ENCODE measurements at regions not wholly inside any gene's neighbourhood (a gene's known extent, or its start where the extent isn't known, plus 50 kb on each side); places are given as distances from the start of the nearest gene placed in this dataset.

- DNase-seq, result no peak
- peaks cover 0 to 14% (median 3%) of the 10 kb centered on the region in 5 donors for H3K4me1 ChIP-seq (ENCODE audit: control insufficient read depth in 5 of 5, insufficient read depth in 5 of 5, low read length in 5 of 5)
- TF ChIP-seq, protein P1, sequence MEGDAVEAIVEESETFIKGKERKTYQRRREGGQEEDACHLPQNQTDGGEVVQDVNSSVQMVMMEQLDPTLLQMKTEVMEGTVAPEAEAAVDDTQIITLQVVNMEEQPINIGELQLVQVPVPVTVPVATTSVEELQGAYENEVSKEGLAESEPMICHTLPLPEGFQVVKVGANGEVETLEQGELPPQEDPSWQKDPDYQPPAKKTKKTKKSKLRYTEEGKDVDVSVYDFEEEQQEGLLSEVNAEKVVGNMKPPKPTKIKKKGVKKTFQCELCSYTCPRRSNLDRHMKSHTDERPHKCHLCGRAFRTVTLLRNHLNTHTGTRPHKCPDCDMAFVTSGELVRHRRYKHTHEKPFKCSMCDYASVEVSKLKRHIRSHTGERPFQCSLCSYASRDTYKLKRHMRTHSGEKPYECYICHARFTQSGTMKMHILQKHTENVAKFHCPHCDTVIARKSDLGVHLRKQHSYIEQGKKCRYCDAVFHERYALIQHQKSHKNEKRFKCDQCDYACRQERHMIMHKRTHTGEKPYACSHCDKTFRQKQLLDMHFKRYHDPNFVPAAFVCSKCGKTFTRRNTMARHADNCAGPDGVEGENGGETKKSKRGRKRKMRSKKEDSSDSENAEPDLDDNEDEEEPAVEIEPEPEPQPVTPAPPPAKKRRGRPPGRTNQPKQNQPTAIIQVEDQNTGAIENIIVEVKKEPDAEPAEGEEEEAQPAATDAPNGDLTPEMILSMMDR (IDR thresholded peaks at IDR 0.05; ENCODE audit: control extremely low read depth, extremely low read depth), result no peak
- H3K9ac ChIP-seq (ENCODE audit: insufficient read depth in 1 of 2, low read length in 2 of 2), result no peak overlapping the region
- H3K9me3 ChIP-seq (ENCODE audit: control insufficient read depth in 4 of 4, insufficient read depth in 3 of 4, low read length in 3 of 4), result no peaks in the 10 kb centered on the region
- H3K27me3 ChIP-seq (ENCODE audit: control insufficient read depth in 3 of 3, insufficient read depth in 3 of 3, low read length in 2 of 3), result no peaks in the 10 kb centered on the region
- H3K27ac ChIP-seq (ENCODE audit: low read depth in 1 of 2, low read length in 1 of 2), result no peak overlapping the region
- ATAC-seq (ENCODE audit: insufficient read depth, low FRiP score), result no peak
- H3K4me3 ChIP-seq, result no peak overlapping the region
- no peaks in the 10 kb centered on the region for H3K36me3 ChIP-seq (ENCODE audit: control insufficient read depth in 4 of 4, insufficient read depth in 4 of 4, low read length in 4 of 4)
Observed at GRCh38 chr21:35191754-35192153, 142.7 kb upstream of the RUNX1 start.

- no peaks in the 10 kb centered on the region for H3K9me3 ChIP-seq (ENCODE audit: control insufficient read depth in 4 of 4, insufficient read depth in 3 of 4, low read length in 3 of 4)
- H3K27ac ChIP-seq (ENCODE audit: low read depth in 1 of 2, low read length in 1 of 2), result no peak overlapping the region
- H3K36me3 ChIP-seq (ENCODE audit: control insufficient read depth in 4 of 4, insufficient read depth in 4 of 4, low read length in 4 of 4), result no peaks in the 10 kb centered on the region
- 82 to 91% methylated on average over 6 of the region's 6 CpGs for WGBS, 2 donors
- H3K4me1 ChIP-seq (ENCODE audit: control insufficient read depth in 5 of 5, insufficient read depth in 5 of 5, low read length in 5 of 5), result peaks cover 0 to 14% (median 3%) of the 10 kb centered on the region in 5 donors
- no peak for DNase-seq
- no peak overlapping the region for H3K4me3 ChIP-seq
- no peak for ATAC-seq (ENCODE audit: insufficient read depth, low FRiP score)
- H3K9ac ChIP-seq (ENCODE audit: insufficient read depth in 1 of 2, low read length in 2 of 2), result no peak overlapping the region
- H3K27me3 ChIP-seq (ENCODE audit: control insufficient read depth in 3 of 3, insufficient read depth in 3 of 3, low read length in 2 of 3), result no peaks in the 10 kb centered on the region
- TF ChIP-seq, protein P1 (IDR thresholded peaks at IDR 0.05; ENCODE audit: control extremely low read depth, extremely low read depth), result no peak
Observed at GRCh38 chr21:35191128-35191527, 142.0 kb upstream of the RUNX1 start.

GRCh38 chr21:35190201-35190701 is 141.1 kb upstream of the RUNX1 start:
- ATAC-seq (ENCODE audit: insufficient read depth, low FRiP score) (no peak), DNase-seq (no peak)
- Histone ChIP-seq H3K4me3 (no peak overlapping the region), H3K9me3 (ENCODE audit: control insufficient read depth in 4 of 4, insufficient read depth in 3 of 4, low read length in 3 of 4) (peaks cover 0 to 2% (median 0%) of the 10 kb centered on the region in 4 donors), H3K9ac (ENCODE audit: insufficient read depth in 1 of 2, low read length in 2 of 2) (no peak overlapping the region), H3K36me3 (ENCODE audit: control insufficient read depth in 4 of 4, insufficient read depth in 4 of 4, low read length in 4 of 4) (peaks cover 0 to 1% (median 0%) of the 10 kb centered on the region in 4 donors), H3K27ac (ENCODE audit: low read depth in 1 of 2, low read length in 1 of 2) (no peak overlapping the region), H3K4me1 (ENCODE audit: control insufficient read depth in 5 of 5, insufficient read depth in 5 of 5, low read length in 5 of 5) (peaks cover 0 to 14% (median 3%) of the 10 kb centered on the region in 5 donors), H3K27me3 (ENCODE audit: control insufficient read depth in 3 of 3, insufficient read depth in 3 of 3, low read length in 2 of 3) (peaks cover 0 to 3% (median 0%) of the 10 kb centered on the region in 3 donors)
- TF ChIP-seq, protein P1 (IDR thresholded peaks at IDR 0.05; ENCODE audit: control extremely low read depth, extremely low read depth), result no peak
- 82 to 87% methylated on average over 5 of the region's 5 CpGs for WGBS, 2 donors
